OCI-LY7 (cell line): ENCODE measurements at regions not wholly inside any gene's neighbourhood (a gene's known extent, or its start where the extent isn't known, plus 50 kb on each side); places are given as distances from the start of the nearest gene placed in this dataset.

Experiments
- BruUV-seq: library from RNA; stranded (reverse); fragments of 400-500 nt; replicated peaks from 2 replicates; lab custom pipeline; 2021; lab: Mats Ljungman, UMichigan
- CTCF ChIA-PET: fragments of 300-600 bp; sonication (Branson Sonifier 250); formaldehyde crosslinking; loops from one replicate; lab custom pipeline; 2022; ENCODE audit warnings: antibody characterized with exemption; ENCODE audit not compliant: unreplicated experiment; lab: Charles Lee
- POLR2A ChIA-PET: fragments of 300-600 bp; sonication (Branson Sonifier 250); formaldehyde crosslinking; loops from one replicate; lab custom pipeline; 2022; ENCODE audit warnings: antibody characterized with exemption; lab: Charles Lee
- DNase-seq: peaks from one replicate; pipeline ENCODE4 v3.0.0-alpha.2; 2015; ENCODE audit warnings: low spot score
- H2AFZ ChIP-seq: fragments of 200-600 bp; sonication (generic), shearing (Covaris generic); 2 replicates; pipeline ENCODE4 v1.6.1; 2014; ENCODE audit warnings: mild to moderate bottlenecking, antibody characterized with exemption, low read length, moderate library complexity
- H3K27ac ChIP-seq: fragments of 200-600 bp; sonication (generic); 2 replicates; pipeline ENCODE4 v1.5.1; 2014; ENCODE audit warnings: mixed run types, low read depth, mild to moderate bottlenecking, moderate library complexity, low read length, inconsistent platforms; ENCODE audit not compliant: poor library complexity, severe bottlenecking
- H3K36me3 ChIP-seq: fragments of 200-600 bp; sonication (generic); 2 replicates; pipeline ENCODE4 v1.6.1; 2014; ENCODE audit warnings: mild to moderate bottlenecking, antibody characterized with exemption, low read length, moderate library complexity, mixed read lengths; ENCODE audit not compliant: insufficient read depth
- H3K4me1 ChIP-seq: fragments of 200-600 bp; sonication (generic); 2 replicates; pipeline ENCODE4 v1.5.1; 2014; ENCODE audit warnings: mild to moderate bottlenecking, low read length; ENCODE audit not compliant: insufficient read depth, poor library complexity, severe bottlenecking
- H3K4me2 ChIP-seq: fragments of 200-600 bp; sonication (generic); 2 replicates; pipeline ENCODE4 v1.6.1; 2014; ENCODE audit warnings: mild to moderate bottlenecking, low read length
- H3K4me3 ChIP-seq: fragments of 200-600 bp; sonication (generic); 2 replicates; pipeline ENCODE4 v1.5.1; 2014; ENCODE audit warnings: mild to moderate bottlenecking, low read depth, low read length; ENCODE audit not compliant: poor library complexity, severe bottlenecking
- H3K79me2 ChIP-seq: fragments of 200-600 bp; sonication (generic); 2 replicates; pipeline ENCODE4 v1.6.1; 2016; ENCODE audit warnings: low read depth, mild to moderate bottlenecking, low read length, moderate library complexity, mixed read lengths; ENCODE audit not compliant: insufficient read depth
- H3K9me2 ChIP-seq: fragments of 200-600 bp; sonication (generic); 2 replicates; pipeline ENCODE4 v1.6.1; 2016; ENCODE audit warnings: mild to moderate bottlenecking, low read length, mixed read lengths; ENCODE audit not compliant: insufficient read depth
- H3K9me3 ChIP-seq: fragments of 200-600 bp; sonication (generic); 2 replicates; pipeline ENCODE4 v1.6.1; 2014; ENCODE audit warnings: mild to moderate bottlenecking, mixed run types, low read length, mixed read lengths
- H4K20me1 ChIP-seq: fragments of 200-600 bp; sonication (generic); 2 replicates; pipeline ENCODE4 v1.6.1; 2014; ENCODE audit warnings: mild to moderate bottlenecking, antibody characterized with exemption, low read length, moderate library complexity, mixed read lengths; ENCODE audit not compliant: insufficient read depth
- EZH2phosphoT487 ChIP-seq: fragments of 200-600 bp; sonication (generic); IDR thresholded peaks from 2 replicates; pipeline ENCODE4 v1.6.1; 2018; ENCODE audit warnings: low read depth, borderline replicate concordance, mild to moderate bottlenecking, mixed run types, antibody characterized with exemption, low read length, moderate library complexity, mixed read lengths
- intact Hi-C: fragments of 100-400 bp; cut with micrococcal nuclease; formaldehyde crosslinking; loops from one replicate; pipeline ENCODE4 v1.10.0; 2022; ENCODE audit not compliant: unreplicated experiment
- TF ChIP-seq, protein P1 (sequence below): fragments of 200-600 bp; sonication (generic); conservative IDR thresholded peaks from 2 replicates; pipeline ENCODE4 v1.5.1; 2014; ENCODE audit warnings: mild to moderate bottlenecking, antibody characterized with exemption, low read length, moderate library complexity, mixed read lengths

DNA sequence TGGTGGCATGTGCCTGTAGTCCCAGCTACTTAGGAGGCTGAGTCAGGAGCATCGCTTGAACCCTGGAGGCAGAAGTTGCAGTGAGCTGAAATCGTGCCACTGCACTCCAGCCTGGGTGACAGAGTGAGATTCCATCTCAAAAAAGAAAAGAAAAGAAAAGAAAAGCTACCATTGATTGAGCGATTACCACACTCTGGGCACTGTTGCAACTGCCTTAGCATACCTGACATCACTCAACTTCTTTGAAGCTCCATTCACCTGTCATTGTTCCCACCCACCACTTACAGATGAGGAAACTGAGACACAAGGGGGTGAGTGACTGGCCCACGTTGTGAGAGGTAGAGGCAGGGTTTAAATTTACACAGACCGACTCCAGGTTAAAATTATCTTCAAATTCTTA is 442.1 kb upstream of the SULF2 start:
- Histone ChIP-seq H3K79me2 (no peaks in the 10 kb centered on the region), H3K4me2 (no peak overlapping the region), H3K4me1 (no peaks in the 10 kb centered on the region), H3K36me3 (no peaks in the 10 kb centered on the region), H2AFZ (no peak overlapping the region), H3K9me2 (no peaks in the 10 kb centered on the region), H3K27ac (no peak overlapping the region), H3K9me3 (no peaks in the 10 kb centered on the region), H4K20me1 (no peaks in the 10 kb centered on the region), H3K4me3 (no peak overlapping the region)
- ChIA-PET POLR2A (no interaction called here), CTCF (no interaction called here)
- no peak for TF ChIP-seq EZH2phosphoT487
- TF ChIP-seq, protein P1, sequence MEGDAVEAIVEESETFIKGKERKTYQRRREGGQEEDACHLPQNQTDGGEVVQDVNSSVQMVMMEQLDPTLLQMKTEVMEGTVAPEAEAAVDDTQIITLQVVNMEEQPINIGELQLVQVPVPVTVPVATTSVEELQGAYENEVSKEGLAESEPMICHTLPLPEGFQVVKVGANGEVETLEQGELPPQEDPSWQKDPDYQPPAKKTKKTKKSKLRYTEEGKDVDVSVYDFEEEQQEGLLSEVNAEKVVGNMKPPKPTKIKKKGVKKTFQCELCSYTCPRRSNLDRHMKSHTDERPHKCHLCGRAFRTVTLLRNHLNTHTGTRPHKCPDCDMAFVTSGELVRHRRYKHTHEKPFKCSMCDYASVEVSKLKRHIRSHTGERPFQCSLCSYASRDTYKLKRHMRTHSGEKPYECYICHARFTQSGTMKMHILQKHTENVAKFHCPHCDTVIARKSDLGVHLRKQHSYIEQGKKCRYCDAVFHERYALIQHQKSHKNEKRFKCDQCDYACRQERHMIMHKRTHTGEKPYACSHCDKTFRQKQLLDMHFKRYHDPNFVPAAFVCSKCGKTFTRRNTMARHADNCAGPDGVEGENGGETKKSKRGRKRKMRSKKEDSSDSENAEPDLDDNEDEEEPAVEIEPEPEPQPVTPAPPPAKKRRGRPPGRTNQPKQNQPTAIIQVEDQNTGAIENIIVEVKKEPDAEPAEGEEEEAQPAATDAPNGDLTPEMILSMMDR: no peak
- DNase-seq: no peak
- BruUV-seq: no TSS peak
- intact Hi-C loops: no loop called here

GRCh38 chr20:48226642-48227041 is 441.4 kb upstream of the SULF2 start:
- TF ChIP-seq, protein P1: no peak
- TF ChIP-seq EZH2phosphoT487: no peak
- Histone ChIP-seq H3K36me3 (no peaks in the 10 kb centered on the region), H3K79me2 (no peaks in the 10 kb centered on the region), H3K4me2 (no peak overlapping the region), H3K9me3 (no peaks in the 10 kb centered on the region), H3K9me2 (no peaks in the 10 kb centered on the region), H2AFZ (no peak overlapping the region), H3K27ac (no peak overlapping the region), H3K4me1 (no peaks in the 10 kb centered on the region), H4K20me1 (no peaks in the 10 kb centered on the region), H3K4me3 (no peak overlapping the region)
- intact Hi-C loops: no loop called here
- DNase-seq: no peak
- no TSS peak for BruUV-seq
- POLR2A ChIA-PET: no interaction called here
- CTCF ChIA-PET: no interaction called here

DNA sequence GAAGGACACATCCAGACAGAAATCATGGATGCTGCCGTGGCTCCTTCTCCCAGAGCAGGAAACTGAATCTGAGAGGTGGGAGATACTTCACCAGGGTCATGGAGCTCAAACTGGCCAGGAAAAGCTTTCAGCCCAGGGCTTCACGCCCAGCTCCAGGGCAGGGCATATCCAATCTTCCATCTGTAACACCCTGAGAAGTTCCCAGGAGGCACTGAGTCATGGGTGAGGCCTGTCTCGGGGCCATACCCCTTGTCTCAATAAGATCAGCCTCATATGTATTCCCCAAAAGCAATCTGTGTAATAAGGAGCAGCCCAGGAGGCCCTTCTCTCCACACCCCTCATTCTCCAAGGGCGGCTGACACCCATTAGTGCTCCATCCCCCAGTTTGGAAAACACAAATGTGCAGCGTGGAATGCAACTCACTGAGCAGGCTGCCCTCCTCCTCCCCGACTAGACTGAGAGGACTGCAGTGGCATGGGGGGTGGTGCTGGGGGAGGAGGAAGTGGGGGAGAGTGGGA is 439.3 kb upstream of the SULF2 start:
- Histone ChIP-seq H3K9me3 (no peaks in the 10 kb centered on the region), H3K36me3 (no peaks in the 10 kb centered on the region), H3K9me2 (no peaks in the 10 kb centered on the region), H4K20me1 (no peaks in the 10 kb centered on the region), H3K4me1 (no peaks in the 10 kb centered on the region), H3K27ac (no peak overlapping the region), H3K4me2 (no peak overlapping the region), H3K79me2 (no peaks in the 10 kb centered on the region), H2AFZ (no peak overlapping the region), H3K4me3 (no peak overlapping the region)
- DNase-seq: no peak
- intact Hi-C loops: no loop called here
- CTCF ChIA-PET: no interaction called here
- TF ChIP-seq EZH2phosphoT487: no peak
- TF ChIP-seq, protein P1: no peak
- BruUV-seq: no TSS peak
- POLR2A ChIA-PET: no interaction called here
